CD4-positive, alpha-beta T cell (primary cell): ENCODE measurements at regions not wholly inside any gene's neighbourhood (a gene's known extent, or its start where the extent isn't known, plus 50 kb on each side); places are given as distances from the start of the nearest gene placed in this dataset.

Experiments
- ATAC-seq: fragments of 200-7000 bp; cut with Tn5 transposase; one replicate; pipeline ENCODE4 v1.10.0; 2022; ENCODE audit warnings: mild to moderate bottlenecking; ENCODE audit not compliant: poor library complexity
- CTCF ChIA-PET: fragments of 350-600 bp; sonication (Branson Sonifier 250); formaldehyde crosslinking; loops from one replicate; lab custom pipeline; 2021; ENCODE audit warnings: antibody characterized with exemption, inconsistent platforms; lab: Charles Lee
- POLR2A ChIA-PET: fragments of 350-600 bp; sonication (Branson Sonifier 250); formaldehyde crosslinking; loops from one replicate; lab custom pipeline; 2021; ENCODE audit warnings: antibody characterized with exemption, inconsistent platforms; lab: Charles Lee
- DNase-seq, 14 experiments: peaks; one replicate each; pipeline ENCODE4 v3.0.0-alpha.2; 2013 to 2020; ENCODE audit warnings: mixed read lengths in 2 of 14
- H3K27ac ChIP-seq, 2 donors: one replicate each; pipeline versions ENCODE4 v1.5.1 to v1.7.0; 2013; ENCODE audit warnings: low read length in 2 of 2, low read depth in 1 of 2, mild to moderate bottlenecking in 1 of 2
- H3K27me3 ChIP-seq, 2 experiments: 1 replicate in 1 of 2; 2 replicates in 1 of 2; pipeline versions ENCODE4 v1.6.1 to v1.7.0; 2013; ENCODE audit warnings: low read length in 2 of 2, control low read depth in 1 of 2, mild to moderate bottlenecking in 1 of 2, moderate library complexity in 1 of 2; ENCODE audit not compliant: insufficient read depth in 2 of 2, control insufficient read depth in 1 of 2
- H3K36me3 ChIP-seq: one replicate; pipeline ENCODE4 v1.6.1; 2013; ENCODE audit warnings: low read length, control low read depth; ENCODE audit not compliant: insufficient read depth
- H3K4me1 ChIP-seq: one replicate; pipeline ENCODE4 v1.6.1; 2013; ENCODE audit warnings: low read length, control low read depth; ENCODE audit not compliant: insufficient read depth
- H3K4me3 ChIP-seq: one replicate; pipeline ENCODE4 v1.5.1; 2013; ENCODE audit warnings: mild to moderate bottlenecking, low read length, moderate library complexity
- H3K9me3 ChIP-seq, 2 experiments: 1 replicate in 1 of 2; 2 replicates in 1 of 2; pipeline versions ENCODE4 v1.6.1 to v1.7.0; 2013; ENCODE audit warnings: low read length in 2 of 2, mild to moderate bottlenecking in 2 of 2, control low read depth in 1 of 2, moderate library complexity in 1 of 2; ENCODE audit not compliant: control insufficient read depth in 1 of 2, insufficient read depth in 1 of 2
- H3K27ac Mint-ChIP-seq: one replicate; pipeline ENCODE4 v1.8.0; 2020; ENCODE audit warnings: mixed read lengths
- H3K27me3 Mint-ChIP-seq: one replicate; pipeline ENCODE4 v1.8.0; 2021; ENCODE audit warnings: mixed read lengths
- H3K36me3 Mint-ChIP-seq: one replicate; pipeline ENCODE4 v1.8.0; 2021; ENCODE audit warnings: low read depth, mixed read lengths
- H3K4me1 Mint-ChIP-seq: one replicate; pipeline ENCODE4 v1.8.0; 2021; ENCODE audit warnings: low read depth, mixed read lengths
- H3K4me3 Mint-ChIP-seq: one replicate; pipeline ENCODE4 v1.8.0; 2020; ENCODE audit warnings: mild to moderate bottlenecking, mixed read lengths
- H3K9me3 Mint-ChIP-seq: one replicate; pipeline ENCODE4 v1.8.0; 2020; ENCODE audit warnings: mixed read lengths
- intact Hi-C, 2 experiments: fragments of 100-400 bp; cut with DNase I in 1 of 2; cut with micrococcal nuclease in 1 of 2; formaldehyde crosslinking; loops; one replicate each; pipeline versions ENCODE4 v1.15.1 to v1.9.0; 2023 to 2025; cut with DNase I, micrococcal nuclease
- TF ChIP-seq, protein P1 (sequence below): fragments of 200-600 bp; IDR thresholded peaks from one replicate; pipeline ENCODE4 v1.8.0; 2022; ENCODE audit warnings: antibody characterized with exemption, mild to moderate bottlenecking

DNA sequence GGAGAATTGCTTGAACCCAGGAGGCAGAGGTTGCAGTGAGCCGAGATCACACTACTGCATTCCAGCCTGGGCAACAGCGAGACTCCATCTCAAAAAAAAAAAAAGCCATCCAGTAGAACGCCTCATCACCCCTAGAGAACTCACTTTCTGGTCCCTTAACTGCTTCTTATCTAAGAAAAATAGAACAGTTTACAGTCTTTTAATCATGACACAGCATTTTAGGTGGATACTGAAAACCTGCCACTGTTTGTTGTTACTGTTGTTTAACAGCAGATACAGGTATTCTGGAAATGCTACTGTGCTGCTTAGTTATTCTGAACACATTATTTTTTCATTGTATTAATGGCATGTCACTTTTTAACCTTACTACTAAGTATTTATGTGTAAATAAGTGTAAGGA, 624.3 kb upstream of the GHITM start:
- no peak overlapping the region for H3K4me3 Mint-ChIP-seq
- H3K36me3 Mint-ChIP-seq, result no peaks in the 10 kb centered on the region
- ATAC-seq (no peak), DNase-seq (no peak)
- Histone ChIP-seq H3K9me3 (peaks cover 0 to 4% of the 10 kb centered on the region in 2 experiments), H3K4me3 (no peak overlapping the region), H3K27me3 (no peaks in the 10 kb centered on the region), H3K36me3 (no peaks in the 10 kb centered on the region), H3K27ac (no peak overlapping the region), H3K4me1 (no peaks in the 10 kb centered on the region)
- TF ChIP-seq, protein P1, sequence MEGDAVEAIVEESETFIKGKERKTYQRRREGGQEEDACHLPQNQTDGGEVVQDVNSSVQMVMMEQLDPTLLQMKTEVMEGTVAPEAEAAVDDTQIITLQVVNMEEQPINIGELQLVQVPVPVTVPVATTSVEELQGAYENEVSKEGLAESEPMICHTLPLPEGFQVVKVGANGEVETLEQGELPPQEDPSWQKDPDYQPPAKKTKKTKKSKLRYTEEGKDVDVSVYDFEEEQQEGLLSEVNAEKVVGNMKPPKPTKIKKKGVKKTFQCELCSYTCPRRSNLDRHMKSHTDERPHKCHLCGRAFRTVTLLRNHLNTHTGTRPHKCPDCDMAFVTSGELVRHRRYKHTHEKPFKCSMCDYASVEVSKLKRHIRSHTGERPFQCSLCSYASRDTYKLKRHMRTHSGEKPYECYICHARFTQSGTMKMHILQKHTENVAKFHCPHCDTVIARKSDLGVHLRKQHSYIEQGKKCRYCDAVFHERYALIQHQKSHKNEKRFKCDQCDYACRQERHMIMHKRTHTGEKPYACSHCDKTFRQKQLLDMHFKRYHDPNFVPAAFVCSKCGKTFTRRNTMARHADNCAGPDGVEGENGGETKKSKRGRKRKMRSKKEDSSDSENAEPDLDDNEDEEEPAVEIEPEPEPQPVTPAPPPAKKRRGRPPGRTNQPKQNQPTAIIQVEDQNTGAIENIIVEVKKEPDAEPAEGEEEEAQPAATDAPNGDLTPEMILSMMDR, result no peak
- intact Hi-C loops, result no loop called here
- ChIA-PET CTCF (no interaction called here), POLR2A (no interaction called here)
- no peaks in the 10 kb centered on the region for H3K4me1 Mint-ChIP-seq
- H3K27ac Mint-ChIP-seq, result no peak overlapping the region
- H3K27me3 Mint-ChIP-seq, result no peaks in the 10 kb centered on the region
- H3K9me3 Mint-ChIP-seq, result peaks cover 5% of the 10 kb centered on the region

DNA sequence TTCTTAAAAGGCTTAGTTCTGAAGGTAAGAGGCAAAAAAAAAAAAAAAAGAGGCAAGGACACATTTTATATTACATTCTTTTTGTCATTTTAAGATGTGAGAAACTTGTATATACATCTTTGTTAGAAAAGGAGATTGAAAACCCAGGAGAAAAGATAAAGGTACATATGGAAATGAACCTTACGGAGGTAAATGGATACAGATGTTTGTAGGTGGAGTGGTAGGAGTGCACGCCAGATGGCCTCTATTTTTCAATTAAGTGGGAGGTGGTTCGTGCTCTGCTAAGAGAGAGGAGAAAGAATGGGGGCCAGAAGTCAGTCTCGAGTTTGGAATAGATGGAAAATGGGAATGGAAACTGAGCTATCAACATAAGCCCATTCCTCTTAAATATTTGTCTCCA, 622.5 kb upstream of the GHITM start:
- H3K4me1 Mint-ChIP-seq, result no peaks in the 10 kb centered on the region
- DNase-seq (no peak), ATAC-seq (no peak)
- H3K9me3 Mint-ChIP-seq, result peaks cover 10% of the 10 kb centered on the region
- ChIA-PET CTCF (no interaction called here), POLR2A (no interaction called here)
- Histone ChIP-seq H3K36me3 (no peaks in the 10 kb centered on the region), H3K4me1 (no peaks in the 10 kb centered on the region), H3K27ac (no peak overlapping the region), H3K4me3 (no peak overlapping the region), H3K27me3 (no peaks in the 10 kb centered on the region), H3K9me3 (peaks cover 0 to 7% of the 10 kb centered on the region in 2 experiments)
- no peak overlapping the region for H3K27ac Mint-ChIP-seq
- TF ChIP-seq, protein P1, result no peak
- H3K36me3 Mint-ChIP-seq, result no peaks in the 10 kb centered on the region
- intact Hi-C loops, result no loop called here
- no peak overlapping the region for H3K4me3 Mint-ChIP-seq
- H3K27me3 Mint-ChIP-seq, result no peaks in the 10 kb centered on the region

DNA sequence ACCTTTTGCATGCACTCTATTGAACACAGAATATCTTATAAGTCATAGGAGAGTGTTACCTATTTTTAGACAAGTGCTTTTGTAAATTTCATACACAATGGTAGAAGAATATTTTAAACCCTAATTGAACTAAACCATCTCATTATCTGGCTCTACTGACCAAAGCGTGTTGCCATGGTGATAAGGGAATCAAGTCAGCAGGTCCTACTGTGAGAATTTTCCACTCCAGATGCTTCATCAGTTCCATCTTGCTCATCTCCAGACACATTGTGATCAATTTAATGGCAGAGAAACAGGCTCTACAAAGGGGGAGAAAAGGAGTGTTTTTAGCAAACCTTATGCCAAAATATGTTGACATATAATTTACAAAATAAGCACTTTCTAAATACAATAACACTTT, 621.9 kb upstream of the GHITM start:
- ATAC-seq, result no peak
- Histone ChIP-seq H3K27me3 (no peaks in the 10 kb centered on the region), H3K4me1 (no peaks in the 10 kb centered on the region), H3K9me3 (peaks cover 0 to 7% of the 10 kb centered on the region in 2 experiments), H3K27ac (no peak overlapping the region), H3K4me3 (no peak overlapping the region), H3K36me3 (no peaks in the 10 kb centered on the region)
- Mint-ChIP-seq H3K27me3 (no peaks in the 10 kb centered on the region), H3K27ac (no peak overlapping the region), H3K9me3 (peaks cover 9% of the 10 kb centered on the region), H3K4me1 (no peaks in the 10 kb centered on the region), H3K36me3 (no peaks in the 10 kb centered on the region), H3K4me3 (no peak overlapping the region)
- ChIA-PET POLR2A (no interaction called here), CTCF (no interaction called here)
- TF ChIP-seq, protein P1, result no peak
- DNase-seq, result no peak
- intact Hi-C loops, result no loop called here
